ENCODE measurements at regions not wholly inside any gene's neighbourhood (a gene's known extent, or its start where the extent isn't known, plus 50 kb on each side); places are given as distances from the start of the nearest gene placed in this dataset.

DNA sequence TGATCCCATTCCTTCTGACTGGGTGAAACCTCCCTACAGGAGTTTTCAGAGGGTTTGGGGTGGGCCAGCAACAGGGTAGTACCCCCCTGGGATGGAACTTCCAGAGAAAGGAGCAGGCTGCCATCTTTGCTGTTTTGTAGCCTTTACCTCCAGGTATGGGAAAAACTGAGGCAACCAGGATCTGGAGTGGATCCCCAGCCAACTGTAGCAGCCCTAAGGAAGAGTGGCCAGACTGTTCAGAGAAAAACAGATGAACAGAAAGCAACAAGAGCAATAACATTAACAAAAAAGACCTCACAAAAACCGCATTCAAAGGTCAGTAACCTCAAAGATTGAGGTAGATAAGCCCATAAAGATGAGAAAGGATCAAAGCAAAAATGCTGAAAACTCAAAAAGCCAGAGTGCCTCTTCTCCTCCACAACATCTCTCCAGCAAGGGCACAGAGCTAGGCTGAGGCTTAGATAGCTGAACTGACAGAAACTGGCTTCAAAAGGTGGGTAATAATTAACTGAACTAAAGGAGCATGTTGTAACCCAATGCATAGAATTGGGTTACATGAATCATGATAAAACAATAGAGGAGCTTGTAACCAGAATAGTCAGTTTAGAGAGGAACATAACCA lies 1288.6 kb upstream of the CNTN5 start:
- 64 to 83% (median 75%) methylated on average over 1 of the region's 1 CpG for WGBS, 5 donors
- Histone ChIP-seq H3K4me1 (no peaks in the 10 kb centered on the region), H3K36me3 (no peaks in the 10 kb centered on the region), H3K4me3 (no peak overlapping the region), H3K27me3 (replicated peaks in 1 of 7) (no peaks in the 10 kb centered on the region), H3K27ac (no peak overlapping the region), H3K9me3 (peaks cover 0 to 24% (median 5%) of the 10 kb centered on the region in 8 donors)
- TF ChIP-seq CTCF (IDR thresholded peaks at IDR 0.05 in 8 of 11, conservative IDR thresholded peaks at IDR 0.05 in 3 of 11): no peak
- no peak for TF ChIP-seq POLR2AphosphoS5 (IDR thresholded peaks at IDR 0.05)
- TF ChIP-seq POLR2A (IDR thresholded peaks at IDR 0.05): no peak
- no peak for DNase-seq
- intact Hi-C loops (cut with DNase I; ENCODE audit: low total_unique reads): no loop called here

GRCh38 chr11:97738751-97739150 lies 1282.0 kb upstream of the CNTN5 start:
- Histone ChIP-seq H3K27me3 (replicated peaks in 1 of 7) (no peaks in the 10 kb centered on the region), H3K36me3 (no peaks in the 10 kb centered on the region), H3K27ac (no peak overlapping the region), H3K9me3 (peaks cover 0 to 52% (median 14%) of the 10 kb centered on the region in 8 donors), H3K4me1 (no peaks in the 10 kb centered on the region), H3K4me3 (no peak overlapping the region)
- intact Hi-C loops (cut with DNase I; ENCODE audit: low total_unique reads): no loop called here
- TF ChIP-seq POLR2A (IDR thresholded peaks at IDR 0.05) (no peak), POLR2AphosphoS5 (IDR thresholded peaks at IDR 0.05) (no peak), CTCF (IDR thresholded peaks at IDR 0.05 in 8 of 11, conservative IDR thresholded peaks at IDR 0.05 in 3 of 11) (no peak)
- DNase-seq: no peak
- 76 to 89% (median 87%) methylated on average over 2 of the region's 2 CpGs for WGBS, 5 donors

DNA sequence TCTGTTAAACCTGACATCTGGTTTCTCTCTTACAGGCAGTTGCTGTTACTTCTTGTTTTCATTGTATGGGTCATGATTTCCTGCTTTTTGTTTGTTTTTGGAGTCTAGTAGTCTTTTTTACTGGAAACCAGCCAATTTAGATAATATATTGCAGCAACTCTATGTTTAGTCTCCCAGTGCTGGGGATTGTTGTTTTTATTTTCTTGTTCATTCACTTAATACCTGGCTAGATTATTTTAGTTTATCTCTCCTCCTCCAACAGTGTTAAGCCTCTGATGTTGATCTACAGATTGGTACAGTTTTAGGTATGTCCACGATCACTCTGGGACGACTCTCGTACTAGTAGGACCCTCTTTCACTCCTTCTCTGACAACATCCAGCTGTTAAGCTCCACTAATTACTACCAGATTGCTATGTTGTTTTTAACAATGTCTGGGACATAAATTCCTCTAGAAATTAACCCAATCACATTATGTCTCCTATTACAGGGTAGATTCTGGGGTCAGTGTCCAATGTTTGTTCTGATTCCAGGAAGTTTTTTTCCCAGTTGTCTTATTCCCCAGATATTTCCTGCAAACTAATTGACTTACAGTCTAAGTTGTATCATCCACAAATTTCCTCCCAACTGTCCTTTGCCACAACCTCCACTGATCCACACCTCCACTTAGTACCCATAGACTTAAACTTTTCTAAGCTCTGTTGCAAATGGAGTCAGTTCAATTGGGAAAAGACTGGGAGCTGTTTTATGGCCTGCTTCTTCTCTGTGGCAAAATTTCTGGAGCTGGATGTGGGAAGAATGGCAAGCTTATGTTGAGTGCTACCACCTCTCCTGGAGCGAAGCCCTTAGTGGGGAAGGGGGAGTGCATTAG lies 1280.6 kb upstream of the CNTN5 start:
- Histone ChIP-seq H3K4me3 (no peak overlapping the region), H3K36me3 (no peaks in the 10 kb centered on the region), H3K4me1 (no peaks in the 10 kb centered on the region), H3K27me3 (replicated peaks in 1 of 7) (no peaks in the 10 kb centered on the region), H3K27ac (no peak overlapping the region), H3K9me3 (peaks cover 0 to 55% (median 14%) of the 10 kb centered on the region in 8 donors)
- TF ChIP-seq POLR2A (IDR thresholded peaks at IDR 0.05) (no peak), CTCF (IDR thresholded peaks at IDR 0.05 in 8 of 11, conservative IDR thresholded peaks at IDR 0.05 in 3 of 11) (no peak), POLR2AphosphoS5 (IDR thresholded peaks at IDR 0.05) (no peak)
- intact Hi-C loops (cut with DNase I; ENCODE audit: low total_unique reads): no loop called here
- no peak for DNase-seq
- WGBS, 5 donors: 67 to 82% (median 79%) methylated on average over 4 of the region's 4 CpGs

DNA sequence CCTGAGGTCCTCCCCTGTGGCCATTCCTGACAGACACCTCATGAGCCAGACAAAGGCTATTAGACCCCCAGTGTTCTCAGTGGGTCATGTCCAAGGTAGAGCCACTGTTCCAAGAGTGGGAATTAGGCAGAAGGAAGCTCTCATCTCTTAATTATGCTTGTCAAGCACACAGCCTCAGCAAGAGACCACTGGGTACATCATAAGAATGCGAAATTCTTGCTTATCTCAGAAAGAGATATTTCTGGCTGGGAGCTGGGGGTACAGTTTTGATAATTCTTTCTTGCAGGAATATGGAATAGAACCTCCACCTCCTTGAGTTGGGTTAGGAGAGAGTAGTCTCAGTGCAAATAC lies 1280.0 kb upstream of the CNTN5 start:
- peaks cover 0 to 50% (median 14%) of the 10 kb centered on the region in 8 donors for H3K9me3 ChIP-seq
- no peaks in the 10 kb centered on the region for H3K27me3 ChIP-seq (replicated peaks in 1 of 7)
- 74 to 86% (median 78%) methylated on average over 1 of the region's 1 CpG for WGBS, 5 donors
- no peaks in the 10 kb centered on the region for H3K4me1 ChIP-seq
- H3K4me3 ChIP-seq: no peak overlapping the region
- H3K36me3 ChIP-seq: no peaks in the 10 kb centered on the region
- DNase-seq: no peak
- no peak for TF ChIP-seq CTCF (IDR thresholded peaks at IDR 0.05 in 8 of 11, conservative IDR thresholded peaks at IDR 0.05 in 3 of 11)
- TF ChIP-seq POLR2A (IDR thresholded peaks at IDR 0.05): no peak
- TF ChIP-seq POLR2AphosphoS5 (IDR thresholded peaks at IDR 0.05): no peak
- intact Hi-C loops (cut with DNase I; ENCODE audit: low total_unique reads): no loop called here
- H3K27ac ChIP-seq: no peak overlapping the region
